ENCODE measurements at regions not wholly inside any gene's neighbourhood (a gene's known extent, or its start where the extent isn't known, plus 50 kb on each side); places are given as distances from the start of the nearest gene placed in this dataset.
"Not testable (repeated sequence)": the region's sequence is repeated elsewhere in the genome, so short reads cannot be mapped to it uniquely, and the experiment has no call there.

- not testable (repeated sequence) for TF ChIP-seq REST (IDR thresholded peaks at IDR 0.05; ENCODE audit: unreplicated experiment); CTCF (conservative IDR thresholded peaks at IDR 0.05; ENCODE audit: low read depth in 2 of 2); POLR2AphosphoS5 (IDR thresholded peaks at IDR 0.05; ENCODE audit: low read depth); JUNB (IDR thresholded peaks at IDR 0.05; ENCODE audit: unreplicated experiment); EZH2 (IDR thresholded peaks at IDR 0.05; ENCODE audit: low read depth, unreplicated experiment); ZNF331 (CRISPR knock-in tag; IDR thresholded peaks at IDR 0.05; ENCODE audit: low read depth); EZH2phosphoT487 (IDR thresholded peaks at IDR 0.05; ENCODE audit: unreplicated experiment); CREB1 (CRISPR knock-in tag; IDR thresholded peaks at IDR 0.05; ENCODE audit: low read depth); NANOG (IDR thresholded peaks at IDR 0.05; ENCODE audit: borderline replicate concordance); STAT1 (IDR thresholded peaks at IDR 0.05; ENCODE audit: unreplicated experiment); ZNF114 (CRISPR knock-in tag; IDR thresholded peaks at IDR 0.05); ETS1 (IDR thresholded peaks at IDR 0.05)
These were observed 675.7 kb downstream of the SLITRK6 start for GRCh38 chr13:85123501-85123900.
